H1 (cell line): ENCODE measurements at regions not wholly inside any gene's neighbourhood (a gene's known extent, or its start where the extent isn't known, plus 50 kb on each side); places are given as distances from the start of the nearest gene placed in this dataset.

Source experiments
- CTCF ChIA-PET: fragments of 300-600 bp; sonication (Branson Sonifier 250); formaldehyde crosslinking; loops from one replicate; lab custom pipeline; 2021; ENCODE audit not compliant: partially characterized antibody; lab: Charles Lee
- POLR2A ChIA-PET: fragments of 300-600 bp; sonication (Branson Sonifier 250); formaldehyde crosslinking; loops from one replicate; lab custom pipeline; 2021; ENCODE audit warnings: inconsistent platforms; ENCODE audit not compliant: partially characterized antibody; lab: Charles Lee
- DNase-seq, 2 experiments: peaks; one replicate each; pipeline versions ENCODE4 v3.0.0 to v3.0.0-alpha.2; 2010 to 2022; ENCODE audit warnings: low spot score in 2 of 2, low read depth in 1 of 2, mixed read lengths in 1 of 2
- FAIRE-seq: peaks from 2 replicates; lab custom pipeline; 2011; peaks lifted over from hg19 to GRCh38; lab: Jason Lieb, UNC
- H2AFZ ChIP-seq: 2 replicates; pipeline ENCODE4 v1.8.1; 2012; ENCODE audit warnings: low read length, inconsistent platforms
- H2AK5ac ChIP-seq: 2 replicates; pipeline ENCODE4 v1.6.1; 2013; ENCODE audit warnings: low read depth, low read length
- H2BK120ac ChIP-seq: replicated peaks from 2 replicates; pipeline ENCODE3; 2013; ENCODE audit warnings: low read depth, low read length, inconsistent platforms
- H2BK12ac ChIP-seq: 2 replicates; pipeline ENCODE4 v1.6.1; 2013; ENCODE audit warnings: low read depth, low read length
- H2BK15ac ChIP-seq: 2 replicates; pipeline ENCODE4 v1.6.1; 2013; ENCODE audit warnings: low read length
- H2BK20ac ChIP-seq: 2 replicates; pipeline ENCODE4 v1.6.1; 2013; ENCODE audit warnings: low read length
- H2BK5ac ChIP-seq: 2 replicates; pipeline ENCODE4 v1.6.1; 2013; ENCODE audit warnings: low read depth, low read length
- H3K14ac ChIP-seq: 2 replicates; pipeline ENCODE4 v1.6.1; 2013; ENCODE audit warnings: inconsistent platforms; ENCODE audit not compliant: insufficient read length
- H3K18ac ChIP-seq: 2 replicates; pipeline ENCODE4 v1.6.1; 2013; ENCODE audit warnings: low read length; ENCODE audit errors: extremely low read depth
- H3K23ac ChIP-seq: 2 replicates; pipeline ENCODE4 v1.6.1; 2013; ENCODE audit warnings: inconsistent platforms; ENCODE audit not compliant: insufficient read length
- H3K23me2 ChIP-seq: 2 replicates; pipeline ENCODE4 v1.6.1; 2013; ENCODE audit warnings: low read depth, low read length
- H3K27ac ChIP-seq: 2 replicates; pipeline ENCODE4 v1.6.1; 2011; ENCODE audit warnings: low read depth, low read length, inconsistent platforms
- H3K27me3 ChIP-seq, 4 experiments: replicated peaks in 1 of 4; 1 replicate in 1 of 4; 2 replicates in 3 of 4; pipeline versions ENCODE4 v1.6.1 to v1.8.1; 2011 to 2013; ENCODE audit warnings: low read length in 3 of 4, mild to moderate bottlenecking in 3 of 4, inconsistent platforms in 2 of 4, mixed read lengths in 2 of 4, moderate library complexity in 1 of 4; ENCODE audit not compliant: control insufficient read depth in 3 of 4, insufficient read depth in 3 of 4; ENCODE audit errors: extremely low read depth in 1 of 4
- H3K36me3 ChIP-seq, 4 experiments: 2 replicates each; pipeline versions ENCODE4 v1.6.1 to v1.8.1; 2011 to 2013; ENCODE audit warnings: mild to moderate bottlenecking in 4 of 4, low read length in 3 of 4, moderate library complexity in 2 of 4, control low read depth in 1 of 4, inconsistent platforms in 1 of 4; ENCODE audit not compliant: insufficient read depth in 4 of 4, control insufficient read depth in 2 of 4
- H3K4ac ChIP-seq: replicated peaks from 2 replicates; pipeline ENCODE3; 2013; ENCODE audit warnings: low read length, low read depth, mixed read lengths, inconsistent platforms; ENCODE audit not compliant: insufficient read length
- H3K4me1 ChIP-seq, 4 experiments: replicated peaks in 1 of 4; 1 replicate in 1 of 4; 2 replicates in 3 of 4; pipeline versions ENCODE4 v1.6.1 to v1.8.1; 2011 to 2013; ENCODE audit warnings: low read length in 3 of 4, inconsistent platforms in 2 of 4, mixed read lengths in 1 of 4; ENCODE audit not compliant: insufficient read depth in 4 of 4, control insufficient read depth in 3 of 4
- H3K4me2 ChIP-seq, 2 experiments: 2 replicates each; pipeline versions ENCODE4 v1.6.1 to v1.8.1; 2011 to 2013; ENCODE audit warnings: low read depth in 2 of 2, low read length in 2 of 2, control low read depth in 1 of 2, inconsistent platforms in 1 of 2, mild to moderate bottlenecking in 1 of 2; ENCODE audit not compliant: insufficient read depth in 1 of 2
- H3K4me3 ChIP-seq, 4 experiments: fragments of 200-600, 300-600 bp in 1 of 4; sonication (generic), shearing (Covaris generic), sonication (Bioruptor Twin) in 1 of 4; 2 replicates each; pipeline versions ENCODE4 v1.5.1 to v1.8.1; 2011 to 2016; ENCODE audit warnings: low read length in 4 of 4, low read depth in 3 of 4, control low read depth in 2 of 4, inconsistent platforms in 2 of 4, mild to moderate bottlenecking in 2 of 4, mixed read lengths in 1 of 4, moderate library complexity in 1 of 4; ENCODE audit not compliant: insufficient read depth in 2 of 4; ENCODE audit errors: extremely low read depth in 1 of 4
- H3K56ac ChIP-seq: replicated peaks from 2 replicates; pipeline ENCODE3; 2013; ENCODE audit warnings: low read depth, mild to moderate bottlenecking, mixed read lengths, low read length, inconsistent platforms; ENCODE audit not compliant: insufficient read length
- H3K79me1 ChIP-seq: 2 replicates; pipeline ENCODE4 v1.6.1; 2013; ENCODE audit warnings: low read depth, low read length, control low read depth
- H3K79me2 ChIP-seq, 2 experiments: 2 replicates each; pipeline versions ENCODE4 v1.6.1 to v1.8.1; 2012 to 2013; ENCODE audit warnings: low read length in 2 of 2, mild to moderate bottlenecking in 2 of 2, inconsistent platforms in 1 of 2; ENCODE audit not compliant: insufficient read depth in 2 of 2, control insufficient read depth in 1 of 2
- H3K9ac ChIP-seq, 4 experiments: replicated peaks in 1 of 4; 1 replicate in 1 of 4; 2 replicates in 3 of 4; pipeline versions ENCODE4 v1.6.1 to v1.8.1; 2011 to 2013; ENCODE audit warnings: low read depth in 3 of 4, low read length in 3 of 4, control low read depth in 2 of 4, mild to moderate bottlenecking in 2 of 4, moderate library complexity in 2 of 4, inconsistent platforms in 1 of 4; ENCODE audit errors: extremely low read depth in 1 of 4
- H3K9me3 ChIP-seq, 2 experiments: 2 replicates each; pipeline versions ENCODE4 v1.6.1 to v1.8.1; 2012 to 2013; ENCODE audit warnings: mild to moderate bottlenecking in 2 of 2, moderate library complexity in 2 of 2, control low read depth in 1 of 2, inconsistent platforms in 1 of 2, low read depth in 1 of 2, low read length in 1 of 2, mixed read lengths in 1 of 2; ENCODE audit not compliant: insufficient read depth in 2 of 2
- H4K20me1 ChIP-seq, 2 experiments: replicated peaks in 1 of 2; 2 replicates each; pipeline versions ENCODE3 to v1.8.1; 2011 to 2013; ENCODE audit warnings: inconsistent platforms in 2 of 2, low read length in 2 of 2, mild to moderate bottlenecking in 1 of 2; ENCODE audit not compliant: insufficient read depth in 2 of 2, control insufficient read depth in 1 of 2
- H4K5ac ChIP-seq: 2 replicates; pipeline ENCODE4 v1.6.1; 2013; ENCODE audit warnings: low read length, low read depth, mixed read lengths, inconsistent platforms; ENCODE audit not compliant: insufficient read length
- H4K8ac ChIP-seq: 2 replicates; pipeline ENCODE4 v1.8.0; 2013; ENCODE audit warnings: mild to moderate bottlenecking, moderate library complexity, low read length, inconsistent platforms; ENCODE audit not compliant: insufficient read depth; ENCODE audit errors: extremely low read depth
- H4K91ac ChIP-seq: replicated peaks from 2 replicates; pipeline ENCODE3; 2013; ENCODE audit warnings: low read length, mixed read lengths, inconsistent platforms; ENCODE audit not compliant: insufficient read length
- MAX ChIP-seq: IDR thresholded peaks from 2 replicates; pipeline ENCODE4 v1.6.1; 2012; ENCODE audit warnings: inconsistent platforms
- WGBS, 2 experiments: shearing (Covaris generic) in 1 of 2; methylation state at CpG; one replicate each; pipeline versions ENCODE4 v1.1.6 to v1.1.7; 2013 to 2015; ENCODE audit warnings: low lambda C conversion rate in 2 of 2, mixed read lengths in 2 of 2, inconsistent platforms in 1 of 2, low coverage in 1 of 2, missing lambda C conversion rate in 1 of 2; ENCODE audit not compliant: insufficient replicate concordance in 2 of 2, insufficient coverage in 1 of 2, insufficient read length in 1 of 2; ENCODE audit errors: extremely low coverage in 1 of 2, missing lambda C conversion rate in 1 of 2; 5-methylcytosine and 5-hydroxymethylcytosine counted together

- Histone ChIP-seq H4K8ac (no peak overlapping the region), H2AFZ (0 out of 2 replicates have a peak overlapping the region, but pooled peaks have one; percentile 16), H3K36me3 (no peaks in the 10 kb centered on the region), H3K27me3 (no peaks in the 10 kb centered on the region), H4K20me1 (no peaks in the 10 kb centered on the region), H2BK20ac (no peak overlapping the region), H3K4me1 (no peaks in the 10 kb centered on the region), H2BK12ac (no peak overlapping the region), H3K9me3 (no peaks in the 10 kb centered on the region), H3K4me3 (no peak overlapping the region), H4K91ac (no peak overlapping the region), H3K27ac (no peak overlapping the region), H2AK5ac (no peak overlapping the region), H4K5ac (no peak overlapping the region), H3K18ac (no peak overlapping the region), H2BK5ac (no peak overlapping the region), H3K14ac (no peak overlapping the region), H3K56ac (no peak overlapping the region), H2BK120ac (no peak overlapping the region), H3K4ac (no peak overlapping the region), H3K4me2 (no peak overlapping the region), H2BK15ac (no peak overlapping the region), H3K79me2 (no peaks in the 10 kb centered on the region), H3K9ac (no peak overlapping the region), H3K23me2 (no peaks in the 10 kb centered on the region), H3K79me1 (no peaks in the 10 kb centered on the region), H3K23ac (no peak overlapping the region)
- 80% methylated on average over 8 of the region's 8 CpGs; no CpG with 5 or more reads in 1 of the 2 experiments for WGBS, 2 experiments
- FAIRE-seq (no peak), DNase-seq (no peak)
- ChIA-PET POLR2A (no interaction called here), CTCF (no interaction called here)
- no peak for TF ChIP-seq MAX
Measured at GRCh38 chr6:82524031-82524430, 160.4 kb downstream of the TPBG start.
